Neural progenitor cell (in vitro differentiated cells): ENCODE measurements at regions not wholly inside any gene's neighbourhood (a gene's known extent, or its start where the extent isn't known, plus 50 kb on each side); places are given as distances from the start of the nearest gene placed in this dataset.

Experiments
- DNase-seq: peaks from one replicate; pipeline ENCODE4 v3.0.0-alpha.2; 2016; ENCODE audit warnings: low spot score
- H2AFZ ChIP-seq: fragments of 200-600 bp; sonication (generic); replicated peaks from 2 replicates; pipeline ENCODE4 v1.6.1; 2016; ENCODE audit warnings: antibody characterized with exemption
- H3F3A ChIP-seq: fragments of 200-600 bp; sonication (generic); 2 replicates; pipeline ENCODE4 v1.6.1; 2016; ENCODE audit warnings: antibody characterized with exemption, low read depth
- H3K27ac ChIP-seq: fragments of 200-600 bp; sonication (generic); 2 replicates; pipeline ENCODE4 v1.5.1; 2016; ENCODE audit warnings: mild to moderate bottlenecking
- H3K27me3 ChIP-seq: fragments of 200-600 bp; sonication (generic); 2 replicates; pipeline ENCODE4 v1.6.1; 2016; ENCODE audit warnings: mild to moderate bottlenecking, moderate library complexity
- H3K36me3 ChIP-seq: fragments of 200-600 bp; sonication (generic); 2 replicates; pipeline ENCODE4 v1.5.1; 2016
- H3K4me1 ChIP-seq: fragments of 200-600 bp; sonication (generic); 2 replicates; pipeline ENCODE4 v1.6.1; 2016; ENCODE audit warnings: mixed run types
- H3K4me2 ChIP-seq: fragments of 200-600 bp; sonication (generic); 2 replicates; pipeline ENCODE4 v1.6.1; 2016
- H3K4me3 ChIP-seq: fragments of 200-600 bp; sonication (generic); 2 replicates; pipeline ENCODE4 v1.5.1; 2016
- H3K79me2 ChIP-seq: fragments of 200-600 bp; sonication (generic); 2 replicates; pipeline ENCODE4 v1.6.1; 2016; ENCODE audit warnings: low read depth
- H3K9ac ChIP-seq: fragments of 200-600 bp; sonication (generic); 2 replicates; pipeline ENCODE4 v1.6.1; 2016
- H3K9me3 ChIP-seq: fragments of 200-600 bp; sonication (generic); 2 replicates; pipeline ENCODE4 v1.5.1; 2016; ENCODE audit warnings: low read depth
- H4K20me1 ChIP-seq: fragments of 200-600 bp; sonication (generic); 2 replicates; pipeline ENCODE4 v1.6.1; 2016; ENCODE audit warnings: low read depth
- H3K27ac Mint-ChIP-seq: 3 replicates; pipeline ENCODE4 v1.8.0; 2021; ENCODE audit warnings: mixed read lengths
- H3K27me3 Mint-ChIP-seq: 2 replicates; pipeline ENCODE4 v1.8.0; 2022; ENCODE audit warnings: low read depth, mild to moderate bottlenecking, inconsistent platforms, moderate library complexity, mixed read lengths; ENCODE audit not compliant: insufficient read depth
- H3K36me3 Mint-ChIP-seq: 3 replicates; pipeline ENCODE4 v1.8.0; 2021; ENCODE audit warnings: mixed read lengths
- H3K4me1 Mint-ChIP-seq: 3 replicates; pipeline ENCODE4 v1.8.0; 2021; ENCODE audit warnings: mixed read lengths
- H3K4me3 Mint-ChIP-seq: 3 replicates; pipeline ENCODE4 v1.8.0; 2021; ENCODE audit warnings: mild to moderate bottlenecking, moderate library complexity, mixed read lengths
- H3K9me3 Mint-ChIP-seq: 3 replicates; pipeline ENCODE4 v1.8.0; 2020; ENCODE audit warnings: mixed read lengths
- CTCF ChIP-seq: fragments of 200-600 bp; sonication (generic); IDR thresholded peaks from 2 replicates; pipeline ENCODE4 v1.5.1; 2017; ENCODE audit warnings: antibody characterized with exemption, mild to moderate bottlenecking
- EZH2 ChIP-seq: fragments of 200-600 bp; sonication (generic); IDR thresholded peaks from 2 replicates; pipeline ENCODE4 v1.6.1; 2017; ENCODE audit warnings: antibody characterized with exemption, mild to moderate bottlenecking, moderate library complexity
- EZH2phosphoT487 ChIP-seq: fragments of 200-600 bp; sonication (generic); IDR thresholded peaks from 2 replicates; pipeline ENCODE4 v1.6.1; 2017; ENCODE audit warnings: antibody characterized with exemption

GRCh38 chr5:135184646-135185045, 150.6 kb upstream of the PITX1 start:
- Histone ChIP-seq H3F3A (no peaks in the 10 kb centered on the region), H3K27ac (no peak overlapping the region), H3K79me2 (no peaks in the 10 kb centered on the region), H4K20me1 (no peaks in the 10 kb centered on the region), H3K9ac (no peak overlapping the region), H3K4me1 (peaks cover 7% of the 10 kb centered on the region), H3K4me3 (no peak overlapping the region), H3K27me3 (peaks cover 30% of the 10 kb centered on the region), H2AFZ (no peak overlapping the region), H3K36me3 (no peaks in the 10 kb centered on the region), H3K4me2 (no peak overlapping the region), H3K9me3 (no peaks in the 10 kb centered on the region)
- H3K9me3 Mint-ChIP-seq: no peaks in the 10 kb centered on the region
- no peak for DNase-seq
- H3K27ac Mint-ChIP-seq: no peak overlapping the region
- no peaks in the 10 kb centered on the region for H3K36me3 Mint-ChIP-seq
- TF ChIP-seq EZH2 (no peak), EZH2phosphoT487 (no peak), CTCF (no peak)
- H3K27me3 Mint-ChIP-seq: peaks cover 8% of the 10 kb centered on the region
- H3K4me3 Mint-ChIP-seq: no peak overlapping the region
- peaks cover 11% of the 10 kb centered on the region for H3K4me1 Mint-ChIP-seq

DNA sequence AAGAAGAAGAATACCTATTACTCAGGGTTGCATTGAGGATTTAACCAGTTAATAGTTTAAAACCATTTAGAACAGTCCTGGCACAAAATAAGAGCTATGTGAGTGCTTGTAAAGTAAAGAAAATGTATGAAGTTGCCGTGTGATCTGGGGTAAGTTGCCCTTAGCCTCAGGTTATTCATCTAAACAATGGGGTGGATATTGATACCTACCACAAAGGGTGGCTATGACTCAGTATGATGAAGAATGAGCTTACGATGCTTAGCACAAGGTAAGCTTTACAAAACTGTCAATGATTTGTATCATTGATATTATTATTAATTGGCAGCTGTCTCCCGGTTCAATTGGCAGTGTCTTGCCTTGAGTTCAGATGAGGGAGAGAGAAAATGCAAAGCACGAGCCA, 149.4 kb upstream of the PITX1 start:
- Histone ChIP-seq H3K4me2 (no peak overlapping the region), H3K79me2 (no peaks in the 10 kb centered on the region), H4K20me1 (no peaks in the 10 kb centered on the region), H3K4me1 (peaks cover 7% of the 10 kb centered on the region), H3K4me3 (no peak overlapping the region), H3K27me3 (peaks cover 23% of the 10 kb centered on the region), H3K36me3 (no peaks in the 10 kb centered on the region), H2AFZ (no peak overlapping the region), H3K9me3 (no peaks in the 10 kb centered on the region), H3F3A (no peaks in the 10 kb centered on the region), H3K9ac (no peak overlapping the region), H3K27ac (no peak overlapping the region)
- DNase-seq: no peak
- Mint-ChIP-seq H3K36me3 (no peaks in the 10 kb centered on the region), H3K27me3 (peaks cover 5% of the 10 kb centered on the region), H3K27ac (no peak overlapping the region), H3K4me1 (peaks cover 16% of the 10 kb centered on the region), H3K4me3 (no peak overlapping the region), H3K9me3 (no peaks in the 10 kb centered on the region)
- no peak for TF ChIP-seq CTCF
- TF ChIP-seq EZH2: no peak
- TF ChIP-seq EZH2phosphoT487: no peak

- H3K4me2 ChIP-seq: no peak overlapping the region
- Mint-ChIP-seq H3K4me1 (peaks cover 16% of the 10 kb centered on the region), H3K27ac (no peak overlapping the region), H3K9me3 (no peaks in the 10 kb centered on the region), H3K27me3 (peaks cover 6% of the 10 kb centered on the region), H3K4me3 (no peak overlapping the region), H3K36me3 (no peaks in the 10 kb centered on the region)
- H3K79me2 ChIP-seq: no peaks in the 10 kb centered on the region
- no peaks in the 10 kb centered on the region for H3F3A ChIP-seq
- no peak overlapping the region for H3K9ac ChIP-seq
- H3K27ac ChIP-seq: no peak overlapping the region
- DNase-seq: no peak
- H3K4me1 ChIP-seq: peaks cover 7% of the 10 kb centered on the region
- TF ChIP-seq EZH2 (no peak), CTCF (no peak)
- H3K27me3 ChIP-seq: peaks cover 15% of the 10 kb centered on the region
- H3K4me3 ChIP-seq: no peak overlapping the region
- no peaks in the 10 kb centered on the region for H3K36me3 ChIP-seq
- H2AFZ ChIP-seq: no peak overlapping the region
- H4K20me1 ChIP-seq: no peaks in the 10 kb centered on the region
- H3K9me3 ChIP-seq: no peaks in the 10 kb centered on the region
These were observed 148.6 kb upstream of the PITX1 start for GRCh38 chr5:135182675-135183074.

GRCh38 chr5:135181653-135182052, 147.6 kb upstream of the PITX1 start:
- TF ChIP-seq CTCF (peak; percentile 6), EZH2 (no peak)
- no peaks in the 10 kb centered on the region for H3K9me3 ChIP-seq
- H3K27me3 ChIP-seq: peaks cover 5% of the 10 kb centered on the region
- H3K4me2 ChIP-seq: no peak overlapping the region
- no peak for DNase-seq
- H3K27ac ChIP-seq: no peak overlapping the region
- no peak overlapping the region for H3K27ac Mint-ChIP-seq
- H3K4me1 ChIP-seq: peaks cover 7% of the 10 kb centered on the region
- H3K79me2 ChIP-seq: no peaks in the 10 kb centered on the region
- no peaks in the 10 kb centered on the region for H3K9me3 Mint-ChIP-seq
- peaks cover 14% of the 10 kb centered on the region for H3K4me1 Mint-ChIP-seq
- no peak overlapping the region for H3K9ac ChIP-seq
- H3K4me3 ChIP-seq: no peak overlapping the region
- H3F3A ChIP-seq: no peaks in the 10 kb centered on the region
- H4K20me1 ChIP-seq: no peaks in the 10 kb centered on the region
- peaks cover 10% of the 10 kb centered on the region for H3K27me3 Mint-ChIP-seq
- H2AFZ ChIP-seq: no peak overlapping the region
- H3K36me3 Mint-ChIP-seq: no peaks in the 10 kb centered on the region
- no peaks in the 10 kb centered on the region for H3K36me3 ChIP-seq
- no peak overlapping the region for H3K4me3 Mint-ChIP-seq
